ENCODE measurements at regions not wholly inside any gene's neighbourhood (a gene's known extent, or its start where the extent isn't known, plus 50 kb on each side); places are given as distances from the start of the nearest gene placed in this dataset.

GRCh38 chr16:35497399-35497798 lies 2038.0 kb downstream of the TP53TG3F start:
- Mint-ChIP-seq H3K27ac (no peak overlapping the region), H3K9me3 (peaks cover 0 to 14% of the 10 kb centered on the region in 2 donors), H3K4me3 (no peak overlapping the region), H3K27me3 (no peaks in the 10 kb centered on the region), H3K36me3 (ENCODE audit: insufficient read depth) (no peaks in the 10 kb centered on the region), H3K4me1 (ENCODE audit: low read depth in 2 of 2) (no peaks in the 10 kb centered on the region)
- no peak for ATAC-seq (replicated peaks)
- DNase-seq: no peak

GRCh38 chr16:35506018-35506897 lies 2046.8 kb downstream of the TP53TG3F start:
- Mint-ChIP-seq H3K27ac (no peak overlapping the region), H3K9me3 (peaks cover 17% of the 10 kb centered on the region in 2 donors), H3K4me1 (ENCODE audit: low read depth in 2 of 2) (no peaks in the 10 kb centered on the region), H3K36me3 (ENCODE audit: insufficient read depth) (no peaks in the 10 kb centered on the region), H3K27me3 (no peaks in the 10 kb centered on the region), H3K4me3 (no peak overlapping the region)
- DNase-seq: no peak
- ATAC-seq (replicated peaks): no peak

GRCh38 chr16:35506898-35507194 lies 2047.4 kb downstream of the TP53TG3F start:
- H3K4me3 Mint-ChIP-seq: no peak overlapping the region
- H3K4me1 Mint-ChIP-seq (ENCODE audit: low read depth in 2 of 2): no peaks in the 10 kb centered on the region
- H3K27me3 Mint-ChIP-seq: no peaks in the 10 kb centered on the region
- H3K9me3 Mint-ChIP-seq: peaks cover 17% of the 10 kb centered on the region in 2 donors
- ATAC-seq (replicated peaks) (no peak), DNase-seq (no peak)
- no peaks in the 10 kb centered on the region for H3K36me3 Mint-ChIP-seq (ENCODE audit: insufficient read depth)
- H3K27ac Mint-ChIP-seq: no peak overlapping the region

GRCh38 chr16:35510701-35511100 lies 2051.3 kb downstream of the TP53TG3F start:
- Mint-ChIP-seq H3K36me3 (ENCODE audit: insufficient read depth) (peaks cover 3% of the 10 kb centered on the region), H3K4me3 (no peak overlapping the region), H3K9me3 (peaks cover 8 to 14% of the 10 kb centered on the region in 2 donors), H3K27ac (no peak overlapping the region), H3K27me3 (no peaks in the 10 kb centered on the region), H3K4me1 (ENCODE audit: low read depth in 2 of 2) (no peaks in the 10 kb centered on the region)
- no peak for DNase-seq
- no peak for ATAC-seq (replicated peaks)

GRCh38 chr16:35516551-35516950 lies 2057.1 kb downstream of the TP53TG3F start:
- Mint-ChIP-seq H3K27ac (no peak overlapping the region), H3K36me3 (ENCODE audit: insufficient read depth) (peaks cover 3% of the 10 kb centered on the region), H3K9me3 (peaks cover 6 to 9% of the 10 kb centered on the region in 2 donors), H3K27me3 (no peaks in the 10 kb centered on the region), H3K4me1 (ENCODE audit: low read depth in 2 of 2) (no peaks in the 10 kb centered on the region), H3K4me3 (no peak overlapping the region)
- no peak for DNase-seq
- ATAC-seq (replicated peaks): no peak

- H3K27me3 Mint-ChIP-seq: no peaks in the 10 kb centered on the region
- H3K36me3 Mint-ChIP-seq (ENCODE audit: insufficient read depth): peaks cover 3% of the 10 kb centered on the region
- peaks cover 9 to 10% of the 10 kb centered on the region in 2 donors for H3K9me3 Mint-ChIP-seq
- H3K27ac Mint-ChIP-seq: no peak overlapping the region
- DNase-seq (no peak), ATAC-seq (replicated peaks) (no peak)
- H3K4me3 Mint-ChIP-seq: no peak overlapping the region
- no peaks in the 10 kb centered on the region for H3K4me1 Mint-ChIP-seq (ENCODE audit: low read depth in 2 of 2)
Measured at GRCh38 chr16:35516971-35517370, 2057.6 kb downstream of the TP53TG3F start.

GRCh38 chr16:35523991-35524390 lies 2064.6 kb downstream of the TP53TG3F start:
- Mint-ChIP-seq H3K36me3 (ENCODE audit: insufficient read depth) (no peaks in the 10 kb centered on the region), H3K27me3 (no peaks in the 10 kb centered on the region), H3K4me3 (no peak overlapping the region), H3K27ac (no peak overlapping the region), H3K9me3 (peaks cover 11 to 30% of the 10 kb centered on the region in 2 donors), H3K4me1 (ENCODE audit: low read depth in 2 of 2) (no peaks in the 10 kb centered on the region)
- DNase-seq: no peak
- no peak for ATAC-seq (replicated peaks)

- no peaks in the 10 kb centered on the region for H3K36me3 Mint-ChIP-seq (ENCODE audit: insufficient read depth)
- no peaks in the 10 kb centered on the region for H3K27me3 Mint-ChIP-seq
- no peaks in the 10 kb centered on the region for H3K4me1 Mint-ChIP-seq (ENCODE audit: low read depth in 2 of 2)
- H3K27ac Mint-ChIP-seq: no peak overlapping the region
- DNase-seq: no peak
- H3K4me3 Mint-ChIP-seq: no peak overlapping the region
- no peak for ATAC-seq (replicated peaks)
- H3K9me3 Mint-ChIP-seq: peaks cover 9 to 29% of the 10 kb centered on the region in 2 donors
Measured at GRCh38 chr16:35525979-35526590, 2066.7 kb downstream of the TP53TG3F start.

- no peak overlapping the region for H3K4me3 Mint-ChIP-seq
- peaks cover 0 to 3% of the 10 kb centered on the region in 2 donors for H3K4me1 Mint-ChIP-seq (ENCODE audit: low read depth in 2 of 2)
- no peak overlapping the region for H3K27ac Mint-ChIP-seq
- no peak for ATAC-seq (replicated peaks)
- DNase-seq: no peak
- H3K36me3 Mint-ChIP-seq (ENCODE audit: insufficient read depth): no peaks in the 10 kb centered on the region
- no peaks in the 10 kb centered on the region for H3K27me3 Mint-ChIP-seq
- peaks cover 12 to 19% of the 10 kb centered on the region in 2 donors for H3K9me3 Mint-ChIP-seq
Measured at GRCh38 chr16:35532576-35532975, 2073.2 kb downstream of the TP53TG3F start.

- ATAC-seq (replicated peaks): no peak
- no peak overlapping the region for H3K27ac Mint-ChIP-seq
- no peaks in the 10 kb centered on the region for H3K36me3 Mint-ChIP-seq (ENCODE audit: insufficient read depth)
- H3K27me3 Mint-ChIP-seq: no peaks in the 10 kb centered on the region
- peaks cover 9 to 13% of the 10 kb centered on the region in 2 donors for H3K9me3 Mint-ChIP-seq
- no peak for DNase-seq
- no peak overlapping the region for H3K4me3 Mint-ChIP-seq
- peaks cover 0 to 3% of the 10 kb centered on the region in 2 donors for H3K4me1 Mint-ChIP-seq (ENCODE audit: low read depth in 2 of 2)
Measured at GRCh38 chr16:35533683-35534082, 2074.3 kb downstream of the TP53TG3F start.

- peaks cover 7 to 8% of the 10 kb centered on the region in 2 donors for H3K9me3 Mint-ChIP-seq
- no peak for ATAC-seq (replicated peaks)
Measured at GRCh38 chr16:35543486-35543885, 2084.1 kb downstream of the TP53TG3F start.

GRCh38 chr16:35552763-35553162 lies 2093.4 kb downstream of the TP53TG3F start:
- Mint-ChIP-seq H3K27ac (no peak overlapping the region), H3K4me3 (no peak overlapping the region), H3K9me3 (peaks cover 6 to 13% of the 10 kb centered on the region in 2 donors), H3K36me3 (ENCODE audit: insufficient read depth) (no peaks in the 10 kb centered on the region), H3K27me3 (no peaks in the 10 kb centered on the region), H3K4me1 (ENCODE audit: low read depth in 2 of 2) (no peaks in the 10 kb centered on the region)
- DNase-seq (no peak), ATAC-seq (replicated peaks) (no peak)

More at GRCh38 chr16:35543486-35543885, 2084.1 kb downstream of the TP53TG3F start:
- H3K4me3 Mint-ChIP-seq: no peak overlapping the region
- DNase-seq: no peak
- no peaks in the 10 kb centered on the region for H3K36me3 Mint-ChIP-seq (ENCODE audit: insufficient read depth)
- no peak overlapping the region for H3K27ac Mint-ChIP-seq
- no peaks in the 10 kb centered on the region for H3K4me1 Mint-ChIP-seq (ENCODE audit: low read depth in 2 of 2)
- no peaks in the 10 kb centered on the region for H3K27me3 Mint-ChIP-seq

- H3K4me1 Mint-ChIP-seq (ENCODE audit: low read depth in 2 of 2): peaks cover 1 to 3% of the 10 kb centered on the region in 2 donors
- no peaks in the 10 kb centered on the region for H3K27me3 Mint-ChIP-seq
- no peak overlapping the region for H3K4me3 Mint-ChIP-seq
- DNase-seq: no peak
- peaks cover 10 to 19% of the 10 kb centered on the region in 2 donors for H3K9me3 Mint-ChIP-seq
- ATAC-seq (replicated peaks): no peak
- no peaks in the 10 kb centered on the region for H3K36me3 Mint-ChIP-seq (ENCODE audit: insufficient read depth)
- no peak overlapping the region for H3K27ac Mint-ChIP-seq
Measured at GRCh38 chr16:35557731-35558130, 2098.3 kb downstream of the TP53TG3F start.

Data from effector memory CD8-positive, alpha-beta T cell (primary cell).